Effector memory CD4-positive, alpha-beta T cell (primary cell): ENCODE measurements at regions not wholly inside any gene's neighbourhood (a gene's known extent, or its start where the extent isn't known, plus 50 kb on each side); places are given as distances from the start of the nearest gene placed in this dataset.

Experiments
- DNase-seq, 3 donors: peaks; one replicate each; pipeline ENCODE4 v3.0.0-alpha.2; 2020
- H3K27ac ChIP-seq: 2 replicates; pipeline ENCODE4 v1.7.0; 2013; ENCODE audit warnings: mild to moderate bottlenecking, low read length, moderate library complexity; ENCODE audit not compliant: insufficient read depth, poor library complexity, severe bottlenecking
- H3K27me3 ChIP-seq: replicated peaks from 2 replicates; pipeline ENCODE4 v1.7.0; 2013; ENCODE audit warnings: mild to moderate bottlenecking, low read length; ENCODE audit not compliant: insufficient read depth, control insufficient read depth, poor library complexity, severe bottlenecking
- H3K36me3 ChIP-seq: 2 replicates; pipeline ENCODE4 v1.7.0; 2013; ENCODE audit warnings: mild to moderate bottlenecking, low read length, moderate library complexity; ENCODE audit not compliant: control insufficient read depth, insufficient read depth
- H3K4me1 ChIP-seq: 2 replicates; pipeline ENCODE4 v1.7.0; 2013; ENCODE audit warnings: low read length, mild to moderate bottlenecking; ENCODE audit not compliant: control insufficient read depth, insufficient read depth, poor library complexity, severe bottlenecking
- H3K4me3 ChIP-seq: 2 replicates; pipeline ENCODE4 v1.7.0; 2013; ENCODE audit warnings: low read length, low read depth, mild to moderate bottlenecking; ENCODE audit not compliant: insufficient read depth, poor library complexity, severe bottlenecking
- H3K9me3 ChIP-seq: 2 replicates; pipeline ENCODE4 v1.7.0; 2013; ENCODE audit warnings: mild to moderate bottlenecking, low read length, moderate library complexity; ENCODE audit not compliant: control insufficient read depth

- Histone ChIP-seq H3K27me3 (no peaks in the 10 kb centered on the region), H3K36me3 (no peaks in the 10 kb centered on the region), H3K9me3 (no peaks in the 10 kb centered on the region), H3K4me3 (no peak overlapping the region), H3K27ac (no peak overlapping the region), H3K4me1 (no peaks in the 10 kb centered on the region)
- no peak for DNase-seq
These were observed 145.5 kb upstream of the ASIC2 start for GRCh38 chr17:33438578-33438977.

- no peak for DNase-seq
- no peaks in the 10 kb centered on the region for H3K36me3 ChIP-seq
- no peak overlapping the region for H3K4me3 ChIP-seq
These were observed 149.2 kb upstream of the ASIC2 start for GRCh38 chr17:33442320-33442719.

GRCh38 chr17:33444731-33445130 lies 151.6 kb upstream of the ASIC2 start:
- Histone ChIP-seq H3K36me3 (no peaks in the 10 kb centered on the region), H3K9me3 (no peaks in the 10 kb centered on the region), H3K27me3 (no peaks in the 10 kb centered on the region), H3K27ac (no peak overlapping the region), H3K4me1 (no peaks in the 10 kb centered on the region), H3K4me3 (no peak overlapping the region)
- no peak for DNase-seq

More at GRCh38 chr17:33442320-33442719, 149.2 kb upstream of the ASIC2 start:
- Histone ChIP-seq H3K4me1 (no peaks in the 10 kb centered on the region), H3K9me3 (no peaks in the 10 kb centered on the region), H3K27ac (no peak overlapping the region), H3K27me3 (no peaks in the 10 kb centered on the region)

- H3K9me3 ChIP-seq: no peaks in the 10 kb centered on the region
- no peaks in the 10 kb centered on the region for H3K36me3 ChIP-seq
- no peaks in the 10 kb centered on the region for H3K4me1 ChIP-seq
- no peak for DNase-seq
- H3K27me3 ChIP-seq: no peaks in the 10 kb centered on the region
- H3K27ac ChIP-seq: no peak overlapping the region
- no peak overlapping the region for H3K4me3 ChIP-seq
These were observed 154.0 kb upstream of the ASIC2 start for GRCh38 chr17:33447090-33447489.

DNA sequence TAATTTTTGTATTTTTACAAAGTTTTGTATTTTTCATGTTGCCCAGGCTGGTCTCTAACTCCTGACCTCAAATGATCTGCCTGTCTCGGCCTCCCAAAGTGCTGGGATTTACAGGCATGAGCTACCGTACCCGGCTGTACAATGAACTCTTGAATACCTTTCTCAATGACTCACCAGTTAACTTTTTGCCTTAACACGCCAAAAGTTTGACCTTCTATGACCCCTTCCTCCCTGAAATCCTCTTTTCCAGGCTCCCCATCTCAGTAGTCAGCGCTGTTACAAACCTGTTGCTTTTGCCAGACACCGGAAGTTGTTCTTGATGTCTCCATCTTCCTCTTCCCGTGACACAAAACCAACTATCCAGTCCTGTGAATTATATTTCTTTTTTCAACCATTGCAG lies 158.1 kb upstream of the ASIC2 start:
- no peak overlapping the region for H3K4me3 ChIP-seq
- no peaks in the 10 kb centered on the region for H3K36me3 ChIP-seq
- DNase-seq: no peak
- no peaks in the 10 kb centered on the region for H3K4me1 ChIP-seq
- no peaks in the 10 kb centered on the region for H3K9me3 ChIP-seq
- H3K27ac ChIP-seq: no peak overlapping the region
- no peaks in the 10 kb centered on the region for H3K27me3 ChIP-seq

DNA sequence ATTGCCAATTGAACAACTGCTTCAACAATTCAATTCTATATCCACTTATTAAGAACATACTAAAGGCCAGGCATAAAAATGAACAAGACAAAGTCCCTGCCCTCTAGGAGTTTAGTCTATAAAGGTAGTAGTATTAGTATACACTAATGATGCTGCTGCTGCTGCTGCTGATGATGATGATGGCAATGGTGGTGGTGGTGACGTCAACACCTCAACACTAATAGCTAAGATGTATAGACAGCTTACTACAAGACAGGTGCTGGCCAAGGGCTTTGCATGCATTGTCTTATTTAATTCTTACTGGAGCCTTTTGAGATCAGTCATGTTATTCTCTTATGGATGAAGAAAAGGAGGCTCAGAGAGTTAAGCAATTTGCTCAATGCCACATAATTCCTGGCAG lies 164.4 kb upstream of the ASIC2 start:
- no peak for DNase-seq
- Histone ChIP-seq H3K9me3 (no peaks in the 10 kb centered on the region), H3K4me3 (no peak overlapping the region), H3K36me3 (no peaks in the 10 kb centered on the region), H3K27me3 (no peaks in the 10 kb centered on the region), H3K27ac (no peak overlapping the region), H3K4me1 (no peaks in the 10 kb centered on the region)

GRCh38 chr17:33459078-33459940 lies 166.2 kb upstream of the ASIC2 start:
- Histone ChIP-seq H3K27ac (no peak overlapping the region), H3K4me3 (no peak overlapping the region), H3K4me1 (no peaks in the 10 kb centered on the region), H3K36me3 (no peaks in the 10 kb centered on the region), H3K27me3 (no peaks in the 10 kb centered on the region), H3K9me3 (no peaks in the 10 kb centered on the region)
- DNase-seq: no peak

DNA sequence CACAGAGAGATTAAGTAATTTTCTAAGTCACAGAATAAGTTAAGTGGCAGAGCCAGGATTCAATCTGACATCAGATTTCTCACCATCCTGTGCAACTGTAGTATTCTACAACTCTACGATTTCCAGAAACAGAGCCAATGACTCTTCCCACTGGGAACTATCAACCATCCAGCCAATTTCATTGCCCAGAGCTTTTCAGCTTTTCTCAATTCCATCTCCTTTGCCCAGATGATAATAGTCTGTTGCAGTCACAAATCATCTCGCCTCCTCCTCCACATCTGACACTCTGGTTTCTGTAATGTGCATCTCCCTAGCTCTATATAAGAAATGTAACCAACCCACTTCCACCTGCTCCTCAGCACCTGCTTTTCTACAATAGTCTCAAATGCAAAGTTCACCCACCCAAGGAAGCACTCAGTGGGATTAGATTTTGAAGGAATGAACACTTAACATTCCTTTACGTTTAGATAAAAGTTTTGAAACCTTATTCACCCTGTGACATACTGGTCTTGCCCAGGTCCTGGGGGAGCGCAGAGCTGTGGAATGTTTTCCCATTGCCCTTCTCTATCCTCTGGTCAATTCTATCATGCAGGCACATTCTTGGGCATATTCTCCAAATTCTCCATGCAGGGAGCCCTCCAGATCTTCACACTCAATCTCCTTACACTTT lies 167.8 kb upstream of the ASIC2 start:
- no peak for DNase-seq
- Histone ChIP-seq H3K4me3 (no peak overlapping the region), H3K27me3 (no peaks in the 10 kb centered on the region), H3K27ac (no peak overlapping the region), H3K36me3 (no peaks in the 10 kb centered on the region), H3K9me3 (no peaks in the 10 kb centered on the region), H3K4me1 (no peaks in the 10 kb centered on the region)

DNA sequence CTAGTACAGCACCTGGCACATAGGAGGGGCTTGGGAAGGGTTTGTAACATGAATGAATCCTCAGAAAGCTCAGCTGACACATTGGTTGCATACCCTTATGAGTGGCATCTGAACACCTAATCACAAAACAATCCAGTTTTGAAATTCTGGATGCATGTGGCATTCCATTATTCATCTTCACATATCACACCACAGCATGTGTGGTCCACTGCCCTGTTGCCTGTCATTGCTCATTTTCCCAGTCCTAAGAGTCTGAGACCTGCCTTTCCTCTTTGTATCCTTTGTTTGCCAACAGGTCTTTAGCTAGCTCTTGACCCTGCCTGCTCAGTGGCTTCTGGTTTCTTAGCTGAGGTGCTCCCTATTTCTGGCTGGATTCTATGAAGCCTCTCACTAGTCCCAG lies 170.8 kb upstream of the ASIC2 start:
- H3K9me3 ChIP-seq: no peaks in the 10 kb centered on the region
- no peak overlapping the region for H3K27ac ChIP-seq
- DNase-seq: no peak
- H3K36me3 ChIP-seq: no peaks in the 10 kb centered on the region
- no peaks in the 10 kb centered on the region for H3K27me3 ChIP-seq
- no peak overlapping the region for H3K4me3 ChIP-seq
- no peaks in the 10 kb centered on the region for H3K4me1 ChIP-seq

GRCh38 chr17:33464669-33465280 lies 171.7 kb upstream of the ASIC2 start:
- Histone ChIP-seq H3K27ac (no peak overlapping the region), H3K36me3 (no peaks in the 10 kb centered on the region)

More at GRCh38 chr17:33464669-33465280, 171.7 kb upstream of the ASIC2 start:
- DNase-seq: no peak
- Histone ChIP-seq H3K9me3 (no peaks in the 10 kb centered on the region), H3K4me3 (no peak overlapping the region), H3K27me3 (no peaks in the 10 kb centered on the region), H3K4me1 (no peaks in the 10 kb centered on the region)
